ENCODE measurements at regions not wholly inside any gene's neighbourhood (a gene's known extent, or its start where the extent isn't known, plus 50 kb on each side); places are given as distances from the start of the nearest gene placed in this dataset.

GRCh38 chr9:29945012-29945411 lies 2371.7 kb upstream of the C9orf72 start:
- no peaks in the 10 kb centered on the region for H3K4me1 Mint-ChIP-seq (ENCODE audit: low read depth in 2 of 2)

DNA sequence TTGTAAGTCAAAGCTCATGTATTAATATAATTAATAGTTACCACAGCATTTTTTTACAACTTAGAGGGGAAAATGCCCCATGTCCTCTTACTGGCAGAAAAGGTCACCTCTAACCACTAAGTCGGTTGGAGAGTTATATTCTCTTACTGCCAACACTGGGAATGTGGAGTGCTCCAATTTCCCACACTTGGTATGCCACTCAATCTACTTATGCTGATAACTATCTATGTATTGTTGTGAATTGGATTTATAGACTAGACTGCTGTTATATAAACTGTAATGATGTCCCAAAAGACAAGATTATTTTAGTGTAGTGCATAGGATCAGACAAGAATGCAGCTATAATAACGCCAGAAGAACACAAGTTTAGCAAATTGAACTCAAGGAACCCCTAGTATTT lies 2385.2 kb upstream of the C9orf72 start:
- Mint-ChIP-seq H3K36me3 (no peaks in the 10 kb centered on the region), H3K27ac (no peak overlapping the region), H3K9me3 (peaks cover 7% of the 10 kb centered on the region), H3K27me3 (no peaks in the 10 kb centered on the region), H3K4me3 (no peak overlapping the region), H3K4me1 (ENCODE audit: low read depth in 2 of 2) (no peaks in the 10 kb centered on the region)
- no peak for DNase-seq (ENCODE audit: low spot score)
- no peak for ATAC-seq

More at GRCh38 chr9:29945012-29945411, 2371.7 kb upstream of the C9orf72 start:
- no peak for DNase-seq (ENCODE audit: low spot score)
- Mint-ChIP-seq H3K4me3 (no peak overlapping the region), H3K36me3 (peaks cover 3% of the 10 kb centered on the region), H3K9me3 (peaks cover 4% of the 10 kb centered on the region), H3K27ac (no peak overlapping the region), H3K27me3 (no peaks in the 10 kb centered on the region)
- no peak for ATAC-seq

DNA sequence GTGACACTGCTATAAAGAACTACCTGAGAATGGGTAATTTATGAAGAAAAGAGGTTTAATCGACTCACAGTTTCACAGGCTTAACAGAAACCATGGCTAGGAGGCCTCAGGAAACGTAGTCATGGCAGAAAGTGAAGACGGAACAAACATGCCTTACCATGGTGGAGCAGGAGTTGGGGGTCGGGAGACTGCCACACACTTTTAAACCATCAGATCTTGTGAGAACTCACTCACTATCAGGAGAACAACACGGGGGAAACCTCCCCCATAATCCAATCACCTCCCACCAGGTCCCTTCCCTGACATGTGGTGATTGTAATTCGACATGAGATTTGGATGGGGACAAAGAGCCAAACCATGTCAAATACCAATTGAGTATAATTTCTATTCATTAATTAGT lies 2392.6 kb upstream of the C9orf72 start:
- no peak for DNase-seq (ENCODE audit: low spot score)
- Mint-ChIP-seq H3K27ac (no peak overlapping the region), H3K4me1 (ENCODE audit: low read depth in 2 of 2) (no peaks in the 10 kb centered on the region), H3K4me3 (no peak overlapping the region), H3K9me3 (no peaks in the 10 kb centered on the region), H3K36me3 (no peaks in the 10 kb centered on the region), H3K27me3 (no peaks in the 10 kb centered on the region)
- no peak for ATAC-seq

GRCh38 chr9:29966247-29966646 lies 2393.0 kb upstream of the C9orf72 start:
- H3K36me3 Mint-ChIP-seq, result no peaks in the 10 kb centered on the region
- DNase-seq (ENCODE audit: low spot score), result no peak
- no peaks in the 10 kb centered on the region for H3K27me3 Mint-ChIP-seq
- no peaks in the 10 kb centered on the region for H3K4me1 Mint-ChIP-seq (ENCODE audit: low read depth in 2 of 2)
- H3K4me3 Mint-ChIP-seq, result no peak overlapping the region
- no peaks in the 10 kb centered on the region for H3K9me3 Mint-ChIP-seq
- H3K27ac Mint-ChIP-seq, result no peak overlapping the region
- no peak for ATAC-seq

GRCh38 chr9:29968831-29969230 lies 2395.6 kb upstream of the C9orf72 start:
- DNase-seq (ENCODE audit: low spot score) (no peak), ATAC-seq (peak in 1 of 2 donors; percentile 36)
- Mint-ChIP-seq H3K27ac (no peak overlapping the region), H3K4me1 (ENCODE audit: low read depth in 2 of 2) (no peaks in the 10 kb centered on the region), H3K27me3 (no peaks in the 10 kb centered on the region), H3K9me3 (no peaks in the 10 kb centered on the region), H3K4me3 (no peak overlapping the region), H3K36me3 (no peaks in the 10 kb centered on the region)

GRCh38 chr9:29969408-29969807 lies 2396.1 kb upstream of the C9orf72 start:
- no peak for DNase-seq (ENCODE audit: low spot score)
- no peaks in the 10 kb centered on the region for H3K27me3 Mint-ChIP-seq
- no peak overlapping the region for H3K27ac Mint-ChIP-seq
- H3K4me3 Mint-ChIP-seq, result no peak overlapping the region
- no peaks in the 10 kb centered on the region for H3K9me3 Mint-ChIP-seq
- ATAC-seq, result no peak
- no peaks in the 10 kb centered on the region for H3K4me1 Mint-ChIP-seq (ENCODE audit: low read depth in 2 of 2)
- no peaks in the 10 kb centered on the region for H3K36me3 Mint-ChIP-seq

DNA sequence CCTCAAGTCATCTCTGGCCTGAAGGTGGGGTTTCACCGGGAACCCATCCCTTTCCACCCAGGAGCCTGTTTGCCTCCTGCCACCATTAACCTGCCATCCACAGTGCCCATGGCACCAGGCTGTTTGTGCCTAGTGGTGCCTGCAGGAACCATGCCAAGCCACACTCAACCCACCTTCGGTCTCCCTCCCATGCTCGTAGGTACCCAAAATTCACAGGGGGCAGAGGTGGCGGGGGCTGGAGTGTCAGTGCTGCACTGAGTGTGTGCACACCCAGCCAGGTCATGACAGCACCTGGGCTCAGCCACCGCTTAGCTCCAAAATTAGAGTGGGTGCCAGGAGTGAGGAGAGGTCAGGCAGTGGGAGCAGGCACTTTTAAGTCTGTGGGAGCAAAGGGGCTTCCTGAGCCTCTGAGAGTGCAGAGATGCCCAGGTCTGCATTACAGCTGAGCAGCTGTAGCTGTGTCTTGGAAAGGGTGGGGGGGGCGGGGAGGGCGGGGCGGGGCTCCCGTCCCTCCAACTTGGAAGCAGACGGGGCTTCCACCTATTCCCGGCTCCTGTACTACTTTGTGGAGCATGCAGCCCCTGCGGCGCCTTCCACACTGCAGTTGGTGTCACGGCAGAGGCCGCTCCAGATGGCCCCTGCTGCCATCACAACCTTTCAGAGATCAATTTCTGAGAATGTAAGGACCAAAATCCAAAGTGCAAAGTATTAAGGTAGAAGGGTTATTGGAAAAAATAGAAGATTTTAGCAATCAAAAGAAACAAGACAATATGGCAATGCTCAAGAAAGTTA lies 2396.8 kb upstream of the C9orf72 start:
- H3K36me3 Mint-ChIP-seq, result no peaks in the 10 kb centered on the region
- H3K4me1 Mint-ChIP-seq (ENCODE audit: low read depth in 2 of 2), result no peaks in the 10 kb centered on the region
- H3K9me3 Mint-ChIP-seq, result no peaks in the 10 kb centered on the region
- H3K27me3 Mint-ChIP-seq, result no peaks in the 10 kb centered on the region
- DNase-seq (ENCODE audit: low spot score), result no peak
- no peak overlapping the region for H3K27ac Mint-ChIP-seq
- ATAC-seq, result no peak
- H3K4me3 Mint-ChIP-seq, result no peak overlapping the region

DNA sequence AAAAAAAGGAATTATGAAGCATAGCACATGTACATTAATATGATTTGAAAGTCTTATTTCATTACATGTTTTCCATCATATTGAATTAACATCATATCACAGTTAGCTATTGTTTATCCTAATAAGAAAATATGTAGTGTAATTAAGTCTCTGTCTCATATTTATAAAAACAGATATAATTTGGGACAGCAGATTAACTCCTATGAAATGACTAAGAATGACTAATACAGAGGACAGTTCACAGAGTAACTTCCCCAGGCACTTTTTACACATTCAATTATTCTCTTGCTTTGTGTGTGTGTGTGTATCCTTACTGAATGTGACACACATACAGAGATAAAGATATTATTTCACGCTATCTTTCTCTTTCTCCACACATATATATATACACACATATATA lies 2400.9 kb upstream of the C9orf72 start:
- Mint-ChIP-seq H3K4me3 (no peak overlapping the region), H3K4me1 (ENCODE audit: low read depth in 2 of 2) (no peaks in the 10 kb centered on the region), H3K27ac (no peak overlapping the region), H3K9me3 (no peaks in the 10 kb centered on the region), H3K27me3 (no peaks in the 10 kb centered on the region), H3K36me3 (no peaks in the 10 kb centered on the region)
- DNase-seq (ENCODE audit: low spot score) (no peak), ATAC-seq (no peak)

GRCh38 chr9:29976981-29977380 lies 2403.7 kb upstream of the C9orf72 start:
- Mint-ChIP-seq H3K9me3 (peaks cover 2% of the 10 kb centered on the region), H3K27me3 (no peaks in the 10 kb centered on the region), H3K27ac (no peak overlapping the region), H3K36me3 (peaks cover 7% of the 10 kb centered on the region), H3K4me3 (no peak overlapping the region), H3K4me1 (ENCODE audit: low read depth in 2 of 2) (no peaks in the 10 kb centered on the region)
- DNase-seq (ENCODE audit: low spot score) (no peak), ATAC-seq (no peak)

DNA sequence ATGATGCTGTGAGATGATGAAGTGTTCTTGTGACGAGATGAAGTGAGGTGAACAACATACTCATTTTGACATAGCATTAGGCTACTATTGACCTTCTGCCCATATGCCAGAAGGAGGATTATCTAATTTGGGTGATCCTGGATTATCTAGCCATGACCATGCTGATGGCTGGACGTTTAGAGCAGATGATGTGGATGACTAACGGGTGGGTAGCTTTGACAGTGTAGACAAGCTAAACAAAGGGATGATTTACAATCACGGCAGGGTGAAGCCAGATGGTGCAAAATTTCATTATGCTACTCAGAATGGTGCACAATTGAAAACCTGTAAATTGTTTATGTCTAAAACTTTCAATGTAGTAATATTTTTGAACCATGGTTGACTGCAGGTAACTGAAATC lies 2403.4 kb upstream of the ACO1 start:
- no peak overlapping the region for H3K27ac Mint-ChIP-seq
- peaks cover 7% of the 10 kb centered on the region for H3K36me3 Mint-ChIP-seq
- DNase-seq (ENCODE audit: low spot score), result no peak
- peaks cover 2% of the 10 kb centered on the region for H3K9me3 Mint-ChIP-seq
- no peaks in the 10 kb centered on the region for H3K4me1 Mint-ChIP-seq (ENCODE audit: low read depth in 2 of 2)
- no peak for ATAC-seq
- no peak overlapping the region for H3K4me3 Mint-ChIP-seq
- no peaks in the 10 kb centered on the region for H3K27me3 Mint-ChIP-seq

GRCh38 chr9:29999645-30000044 lies 2384.8 kb upstream of the ACO1 start:
- Mint-ChIP-seq H3K4me1 (ENCODE audit: low read depth in 2 of 2) (no peaks in the 10 kb centered on the region), H3K4me3 (no peak overlapping the region), H3K9me3 (peaks cover 8% of the 10 kb centered on the region), H3K27me3 (no peaks in the 10 kb centered on the region), H3K27ac (no peak overlapping the region), H3K36me3 (peaks cover 5% of the 10 kb centered on the region)
- no peak for DNase-seq (ENCODE audit: low spot score)
- no peak for ATAC-seq

- no peak for ATAC-seq
- Mint-ChIP-seq H3K9me3 (no peaks in the 10 kb centered on the region), H3K27me3 (no peaks in the 10 kb centered on the region), H3K36me3 (no peaks in the 10 kb centered on the region), H3K4me3 (no peak overlapping the region), H3K4me1 (ENCODE audit: low read depth in 2 of 2) (no peaks in the 10 kb centered on the region), H3K27ac (no peak overlapping the region)
- no peak for DNase-seq (ENCODE audit: low spot score)
Measured at GRCh38 chr9:30010691-30011090, 2373.8 kb upstream of the ACO1 start.

GRCh38 chr9:30012622-30013021 lies 2371.8 kb upstream of the ACO1 start:
- no peak overlapping the region for H3K4me3 Mint-ChIP-seq
- H3K36me3 Mint-ChIP-seq, result no peaks in the 10 kb centered on the region
- H3K27ac Mint-ChIP-seq, result no peak overlapping the region
- H3K4me1 Mint-ChIP-seq (ENCODE audit: low read depth in 2 of 2), result no peaks in the 10 kb centered on the region
- DNase-seq (ENCODE audit: low spot score), result no peak
- H3K9me3 Mint-ChIP-seq, result no peaks in the 10 kb centered on the region
- H3K27me3 Mint-ChIP-seq, result no peaks in the 10 kb centered on the region
- ATAC-seq, result no peak

GRCh38 chr9:30015073-30015472 lies 2369.4 kb upstream of the ACO1 start:
- Mint-ChIP-seq H3K9me3 (no peaks in the 10 kb centered on the region), H3K27me3 (no peaks in the 10 kb centered on the region), H3K4me3 (no peak overlapping the region), H3K36me3 (no peaks in the 10 kb centered on the region), H3K4me1 (ENCODE audit: low read depth in 2 of 2) (no peaks in the 10 kb centered on the region), H3K27ac (no peak overlapping the region)
- ATAC-seq, result no peak
- no peak for DNase-seq (ENCODE audit: low spot score)

DNA sequence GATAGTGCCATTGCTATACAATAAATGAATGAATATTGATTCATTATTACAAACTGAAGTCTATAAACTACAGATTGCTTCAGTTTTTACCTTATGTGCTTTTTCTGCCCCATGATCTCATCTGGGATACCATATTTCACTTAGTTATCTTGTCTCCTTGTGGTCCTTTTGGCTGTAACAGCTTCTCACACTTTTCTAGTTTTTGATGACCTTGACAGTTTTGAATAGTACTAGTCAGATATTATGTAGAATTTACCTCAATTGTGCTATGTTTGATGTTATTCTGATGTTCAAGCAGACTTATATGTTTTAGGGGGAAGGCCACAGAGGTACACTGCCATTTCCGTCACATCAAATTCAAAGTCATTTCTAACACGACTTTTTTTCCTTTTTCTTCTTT lies 2364.3 kb upstream of the ACO1 start:
- DNase-seq (ENCODE audit: low spot score) (no peak), ATAC-seq (no peak)
- Mint-ChIP-seq H3K4me3 (no peak overlapping the region), H3K4me1 (ENCODE audit: low read depth in 2 of 2) (no peaks in the 10 kb centered on the region), H3K36me3 (peaks cover 4% of the 10 kb centered on the region), H3K9me3 (peaks cover 6% of the 10 kb centered on the region), H3K27me3 (no peaks in the 10 kb centered on the region), H3K27ac (no peak overlapping the region)

Data from natural killer cell treated with Interleukin-12 subunit alpha and Interleukin-12 subunit beta and Interleukin-15 and Interleukin-18, amount 100 ng/mL, for 72 hours (primary cell).